ENCODE measurements at regions not wholly inside any gene's neighbourhood (a gene's known extent, or its start where the extent isn't known, plus 50 kb on each side); places are given as distances from the start of the nearest gene placed in this dataset.
"Not testable (repeated sequence)": the region's sequence is repeated elsewhere in the genome, so short reads cannot be mapped to it uniquely, and the experiment has no call there.

DNA sequence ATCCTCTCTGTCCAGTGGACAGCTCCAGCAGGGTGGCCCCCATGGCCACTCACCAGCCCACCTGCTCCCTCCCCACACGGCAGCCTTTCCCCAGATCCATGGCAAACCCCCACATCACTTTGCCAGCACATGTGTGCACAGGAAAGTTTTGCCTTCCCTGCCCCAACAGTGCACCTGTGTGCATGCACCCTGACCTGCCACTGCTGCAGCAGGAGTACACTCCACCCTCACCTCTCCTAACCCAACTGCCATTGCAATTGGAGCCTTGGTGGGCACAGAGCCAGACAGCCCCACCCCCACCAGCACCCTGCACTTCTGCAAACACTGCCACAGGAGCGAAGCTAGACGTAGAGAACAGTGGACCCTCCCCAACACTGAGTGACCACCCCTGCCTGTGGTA lies 308.9 kb downstream of the CEP170 start (continued):
- TF ChIP-seq JUN (IDR thresholded peaks at IDR 0.05; ENCODE audit: low read depth, low read length), result no peak

DNA sequence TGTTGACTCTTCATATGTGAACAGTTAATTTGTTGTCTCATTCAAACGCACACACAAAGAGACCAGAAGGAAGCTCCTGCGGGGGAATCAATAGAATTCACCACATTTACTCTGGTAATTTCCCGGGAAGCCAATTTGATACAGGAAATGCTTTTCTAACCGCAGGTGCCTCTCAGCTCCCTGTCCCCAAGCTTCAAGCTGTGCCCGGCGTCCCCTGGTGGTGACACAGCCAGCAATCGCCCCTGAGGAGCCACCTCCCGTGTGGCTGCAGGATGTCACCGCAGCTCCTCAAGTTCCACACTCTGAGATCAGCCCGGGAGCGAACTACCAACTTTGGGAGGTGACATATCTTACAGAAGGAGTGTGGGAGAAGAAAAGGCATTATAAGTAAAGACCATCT lies 318.4 kb downstream of the CEP170 start:
- CTCF ChIA-PET (ENCODE audit: partially characterized antibody), result interaction anchor here (0.6 to 1.2 kb wide), 4 partner anchors 20 to 482 kb away, joined by 3 to 4 read pairs (median 3); no protein-coding TSS in a partner anchor
- H3K27ac ChIP-seq (ENCODE audit: low read depth, low read length); H2BK120ac ChIP-seq (replicated peaks; ENCODE audit: low read depth, low read length); H3K27me3 ChIP-seq (replicated peaks in 1 of 4; ENCODE audit: control insufficient read depth in 3 of 4, extremely low read depth in 1 of 4, insufficient read depth in 3 of 4, low read length in 3 of 4); H4K5ac ChIP-seq (ENCODE audit: insufficient read length, low read depth, low read length); H4K91ac ChIP-seq (replicated peaks; ENCODE audit: insufficient read length, low read length); H2BK12ac ChIP-seq (ENCODE audit: low read depth, low read length); H2BK20ac ChIP-seq (ENCODE audit: low read length); H3K79me2 ChIP-seq (ENCODE audit: control insufficient read depth in 1 of 2, insufficient read depth in 2 of 2, low read length in 2 of 2); H3K4me2 ChIP-seq (ENCODE audit: insufficient read depth in 1 of 2, low read depth in 2 of 2, low read length in 2 of 2); H4K8ac ChIP-seq (ENCODE audit: extremely low read depth, insufficient read depth, low read length); H2AFZ ChIP-seq (ENCODE audit: low read length); H2BK5ac ChIP-seq (ENCODE audit: low read depth, low read length); FAIRE-seq; H3K14ac ChIP-seq (ENCODE audit: insufficient read length); H2AK5ac ChIP-seq (ENCODE audit: low read depth, low read length); H3K9ac ChIP-seq (replicated peaks in 1 of 4; ENCODE audit: extremely low read depth in 1 of 4, low read depth in 3 of 4, low read length in 3 of 4); POLR2A ChIA-PET (ENCODE audit: partially characterized antibody); H3K23ac ChIP-seq (ENCODE audit: insufficient read length); H3K36me3 ChIP-seq (ENCODE audit: control insufficient read depth in 2 of 4, insufficient read depth in 4 of 4, low read length in 3 of 4); H3K18ac ChIP-seq (ENCODE audit: extremely low read depth, low read length); H3K4me3 ChIP-seq (ENCODE audit: extremely low read depth in 1 of 4, insufficient read depth in 2 of 4, low read depth in 3 of 4, low read length in 4 of 4); H3K4me1 ChIP-seq (replicated peaks in 1 of 4; ENCODE audit: control insufficient read depth in 3 of 4, insufficient read depth in 4 of 4, low read length in 3 of 4); H2BK15ac ChIP-seq (ENCODE audit: low read length); H3K23me2 ChIP-seq (ENCODE audit: low read depth, low read length); H3K56ac ChIP-seq (replicated peaks; ENCODE audit: insufficient read length, low read depth, low read length); H3K9me3 ChIP-seq (ENCODE audit: insufficient read depth in 2 of 2, low read depth in 1 of 2, low read length in 1 of 2); H3K4ac ChIP-seq (replicated peaks; ENCODE audit: insufficient read length, low read depth, low read length); H3K79me1 ChIP-seq (ENCODE audit: low read depth, low read length); H4K20me1 ChIP-seq (replicated peaks in 1 of 2; ENCODE audit: control insufficient read depth in 1 of 2, insufficient read depth in 2 of 2, low read length in 2 of 2): not testable (repeated sequence)
- peak in 1 of 2 experiments; percentile 63 for DNase-seq (ENCODE audit: low read depth in 1 of 2, low spot score in 2 of 2)
- peak; percentile 31 to 40 for TF ChIP-seq RAD21 (IDR thresholded peaks at IDR 0.05 in 1 of 2, conservative IDR thresholded peaks at IDR 0.05 in 1 of 2; ENCODE audit: low read depth in 2 of 2, low read length in 2 of 2)
- TF ChIP-seq, protein P1, sequence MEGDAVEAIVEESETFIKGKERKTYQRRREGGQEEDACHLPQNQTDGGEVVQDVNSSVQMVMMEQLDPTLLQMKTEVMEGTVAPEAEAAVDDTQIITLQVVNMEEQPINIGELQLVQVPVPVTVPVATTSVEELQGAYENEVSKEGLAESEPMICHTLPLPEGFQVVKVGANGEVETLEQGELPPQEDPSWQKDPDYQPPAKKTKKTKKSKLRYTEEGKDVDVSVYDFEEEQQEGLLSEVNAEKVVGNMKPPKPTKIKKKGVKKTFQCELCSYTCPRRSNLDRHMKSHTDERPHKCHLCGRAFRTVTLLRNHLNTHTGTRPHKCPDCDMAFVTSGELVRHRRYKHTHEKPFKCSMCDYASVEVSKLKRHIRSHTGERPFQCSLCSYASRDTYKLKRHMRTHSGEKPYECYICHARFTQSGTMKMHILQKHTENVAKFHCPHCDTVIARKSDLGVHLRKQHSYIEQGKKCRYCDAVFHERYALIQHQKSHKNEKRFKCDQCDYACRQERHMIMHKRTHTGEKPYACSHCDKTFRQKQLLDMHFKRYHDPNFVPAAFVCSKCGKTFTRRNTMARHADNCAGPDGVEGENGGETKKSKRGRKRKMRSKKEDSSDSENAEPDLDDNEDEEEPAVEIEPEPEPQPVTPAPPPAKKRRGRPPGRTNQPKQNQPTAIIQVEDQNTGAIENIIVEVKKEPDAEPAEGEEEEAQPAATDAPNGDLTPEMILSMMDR (IDR thresholded peaks at IDR 0.05; ENCODE audit: control extremely low read depth in 1 of 3, insufficient read depth in 1 of 3, low read depth in 1 of 3, low read length in 3 of 3), result peak; percentile 32 to 62 (median 37)
- WGBS, 2 experiments (ENCODE audit: extremely low coverage in 1 of 2, insufficient coverage in 1 of 2, insufficient read length in 1 of 2, insufficient replicate concordance in 2 of 2, low coverage in 1 of 2, low lambda C conversion rate in 2 of 2, missing lambda C conversion rate in 1 of 2), result 53% methylated on average over 11 of the region's 11 CpGs; no CpG with 5 or more reads in 1 of the 2 experiments
